HL-60 (cell line): ENCODE measurements at regions not wholly inside any gene's neighbourhood (a gene's known extent, or its start where the extent isn't known, plus 50 kb on each side); places are given as distances from the start of the nearest gene placed in this dataset.

ENCODE experiments used
- DNase-seq, 2 experiments: peaks; one replicate each; pipeline ENCODE4 v3.0.0-alpha.2; 2010 to 2020; ENCODE audit warnings: low read depth in 1 of 2, low spot score in 1 of 2
- H3K27ac ChIP-seq: fragments of 250-450 bp; sonication (Bioruptor Pico); replicated peaks from 2 replicates; pipeline ENCODE4 v1.5.1; 2020; ENCODE audit warnings: mild to moderate bottlenecking, moderate library complexity
- H3K27me3 ChIP-seq: fragments of 250-450 bp; sonication (Bioruptor Pico); 2 replicates; pipeline ENCODE4 v1.5.1; 2021; ENCODE audit warnings: mild to moderate bottlenecking, moderate library complexity; ENCODE audit not compliant: insufficient read depth, poor library complexity, severe bottlenecking
- H3K4me3 ChIP-seq: replicated peaks from 2 replicates; pipeline ENCODE4 v1.5.1; 2011; ENCODE audit warnings: mild to moderate bottlenecking, control low read depth, low read length; ENCODE audit not compliant: insufficient read depth
- GABPA ChIP-seq: IDR thresholded peaks from 2 replicates; pipeline ENCODE4 v1.6.1; 2012; ENCODE audit warnings: low read depth
- POLR2AphosphoS5 ChIP-seq: IDR thresholded peaks from 2 replicates; pipeline ENCODE4 v1.6.1; 2012; ENCODE audit warnings: low read depth
- REST ChIP-seq: IDR thresholded peaks from 2 replicates; pipeline ENCODE4 v1.6.1; 2012; ENCODE audit warnings: low read depth; ENCODE audit not compliant: insufficient replicate concordance
- SPI1 ChIP-seq: IDR thresholded peaks from 2 replicates; pipeline ENCODE4 v1.6.1; 2012; ENCODE audit warnings: low read depth, mild to moderate bottlenecking, borderline replicate concordance
- TF ChIP-seq, protein P1 (sequence below): IDR thresholded peaks from one replicate; pipeline ENCODE4 v1.5.1; 2011; ENCODE audit warnings: low read length, control low read depth, inconsistent platforms; ENCODE audit not compliant: insufficient read depth

GRCh38 chr13:74575729-74576125 is 441.5 kb upstream of the KLF12 start:
- peaks cover 30% of the 10 kb centered on the region for H3K27me3 ChIP-seq
- H3K4me3 ChIP-seq = no peak overlapping the region
- no peak for DNase-seq
- H3K27ac ChIP-seq = no peak overlapping the region
- no peak for TF ChIP-seq GABPA
- no peak for TF ChIP-seq POLR2AphosphoS5
- no peak for TF ChIP-seq SPI1
- TF ChIP-seq, protein P1, sequence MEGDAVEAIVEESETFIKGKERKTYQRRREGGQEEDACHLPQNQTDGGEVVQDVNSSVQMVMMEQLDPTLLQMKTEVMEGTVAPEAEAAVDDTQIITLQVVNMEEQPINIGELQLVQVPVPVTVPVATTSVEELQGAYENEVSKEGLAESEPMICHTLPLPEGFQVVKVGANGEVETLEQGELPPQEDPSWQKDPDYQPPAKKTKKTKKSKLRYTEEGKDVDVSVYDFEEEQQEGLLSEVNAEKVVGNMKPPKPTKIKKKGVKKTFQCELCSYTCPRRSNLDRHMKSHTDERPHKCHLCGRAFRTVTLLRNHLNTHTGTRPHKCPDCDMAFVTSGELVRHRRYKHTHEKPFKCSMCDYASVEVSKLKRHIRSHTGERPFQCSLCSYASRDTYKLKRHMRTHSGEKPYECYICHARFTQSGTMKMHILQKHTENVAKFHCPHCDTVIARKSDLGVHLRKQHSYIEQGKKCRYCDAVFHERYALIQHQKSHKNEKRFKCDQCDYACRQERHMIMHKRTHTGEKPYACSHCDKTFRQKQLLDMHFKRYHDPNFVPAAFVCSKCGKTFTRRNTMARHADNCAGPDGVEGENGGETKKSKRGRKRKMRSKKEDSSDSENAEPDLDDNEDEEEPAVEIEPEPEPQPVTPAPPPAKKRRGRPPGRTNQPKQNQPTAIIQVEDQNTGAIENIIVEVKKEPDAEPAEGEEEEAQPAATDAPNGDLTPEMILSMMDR = no peak
- no peak for TF ChIP-seq REST

- no peak for DNase-seq
- Histone ChIP-seq H3K27me3 (peaks cover 30% of the 10 kb centered on the region), H3K27ac (no peak overlapping the region), H3K4me3 (no peak overlapping the region)
- TF ChIP-seq REST (no peak), SPI1 (no peak), GABPA (no peak), POLR2AphosphoS5 (no peak)
- TF ChIP-seq, protein P1 = no peak
Measured at GRCh38 chr13:74574964-74575728, 440.9 kb upstream of the KLF12 start.

DNA sequence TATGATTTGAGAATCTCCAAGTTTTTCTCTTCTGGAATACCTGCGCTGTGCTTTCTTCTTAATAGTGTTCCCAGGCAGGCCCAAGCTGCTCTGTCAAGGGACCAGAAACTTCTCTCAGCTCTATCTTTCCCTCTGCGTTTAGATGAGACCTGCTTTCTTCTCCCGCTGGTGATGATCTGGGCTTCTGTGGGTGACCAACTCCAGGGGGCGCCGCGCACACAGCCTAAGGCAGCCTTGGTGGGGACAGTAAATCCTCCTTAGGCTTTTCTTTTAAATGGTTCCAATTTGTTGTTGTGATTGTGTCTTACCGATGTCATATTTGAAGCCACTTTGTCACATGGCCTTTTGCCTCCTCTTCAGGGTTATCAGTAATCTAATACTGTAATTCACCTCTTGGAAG is 439.4 kb upstream of the KLF12 start:
- no peak for TF ChIP-seq REST
- no peak for TF ChIP-seq POLR2AphosphoS5
- no peak for TF ChIP-seq SPI1
- no peak for TF ChIP-seq GABPA
- TF ChIP-seq, protein P1 = no peak
- DNase-seq = no peak
- Histone ChIP-seq H3K27me3 (peaks cover 30% of the 10 kb centered on the region), H3K27ac (no peak overlapping the region), H3K4me3 (no peak overlapping the region)
